H9 (cell line): ENCODE measurements at regions not wholly inside any gene's neighbourhood (a gene's known extent, or its start where the extent isn't known, plus 50 kb on each side); places are given as distances from the start of the nearest gene placed in this dataset.

ENCODE experiments used
- DNase-seq: peaks from one replicate; pipeline ENCODE4 v3.0.0-alpha.2; 2017
- H2AFZ ChIP-seq: one replicate; pipeline ENCODE4 v1.6.1; 2013; ENCODE audit warnings: mild to moderate bottlenecking, low read length, control low read depth, moderate library complexity
- H2AK5ac ChIP-seq: 2 replicates; pipeline ENCODE4 v1.6.1; 2013; ENCODE audit warnings: low read length, control low read depth, mixed read lengths; ENCODE audit not compliant: insufficient read length
- H2BK120ac ChIP-seq: one replicate; pipeline ENCODE4 v1.6.1; 2013; ENCODE audit warnings: low read depth, mild to moderate bottlenecking, low read length, control low read depth, inconsistent platforms; ENCODE audit not compliant: poor library complexity, severe bottlenecking
- H2BK12ac ChIP-seq: 2 replicates; pipeline ENCODE4 v1.6.1; 2013; ENCODE audit warnings: low read length, control low read depth, mixed read lengths, low read depth; ENCODE audit not compliant: insufficient read length
- H2BK15ac ChIP-seq: 2 replicates; pipeline ENCODE4 v1.6.1; 2013; ENCODE audit warnings: low read depth, low read length, control low read depth
- H2BK20ac ChIP-seq: one replicate; pipeline ENCODE4 v1.6.1; 2013; ENCODE audit warnings: low read depth, mild to moderate bottlenecking, low read length, control low read depth, inconsistent platforms; ENCODE audit not compliant: poor library complexity, severe bottlenecking
- H2BK5ac ChIP-seq: 2 replicates; pipeline ENCODE4 v1.6.1; 2013; ENCODE audit warnings: low read length, control low read depth, mixed read lengths; ENCODE audit not compliant: insufficient read length
- H3K14ac ChIP-seq: 2 replicates; pipeline ENCODE4 v1.6.1; 2013; ENCODE audit warnings: low read length, control low read depth; ENCODE audit not compliant: insufficient read depth
- H3K18ac ChIP-seq: 2 replicates; pipeline ENCODE4 v1.6.1; 2013; ENCODE audit warnings: low read depth, mild to moderate bottlenecking, mixed read lengths, low read length, control low read depth; ENCODE audit not compliant: insufficient read length
- H3K23ac ChIP-seq: 2 replicates; pipeline ENCODE4 v1.6.1; 2013; ENCODE audit warnings: low read length, control low read depth, mixed read lengths, low read depth; ENCODE audit not compliant: insufficient read length
- H3K23me2 ChIP-seq: 2 replicates; pipeline ENCODE4 v1.6.1; 2013; ENCODE audit warnings: low read depth, mild to moderate bottlenecking, mixed read lengths, low read length, control low read depth; ENCODE audit not compliant: insufficient read length, poor library complexity, severe bottlenecking
- H3K27ac ChIP-seq: 2 replicates; pipeline ENCODE4 v1.5.1; 2013; ENCODE audit warnings: low read length, control low read depth, mixed read lengths, low read depth; ENCODE audit not compliant: insufficient read length
- H3K27me3 ChIP-seq: 2 replicates; pipeline ENCODE4 v1.6.1; 2013; ENCODE audit warnings: low read length, control low read depth, inconsistent platforms; ENCODE audit not compliant: insufficient read depth
- H3K4ac ChIP-seq: 2 replicates; pipeline ENCODE4 v1.6.1; 2013; ENCODE audit warnings: low read depth, mild to moderate bottlenecking, control low read depth, inconsistent platforms, low read length, moderate library complexity
- H3K4me1 ChIP-seq: 2 replicates; pipeline ENCODE4 v1.6.1; 2013; ENCODE audit warnings: low read length, control low read depth, inconsistent platforms; ENCODE audit not compliant: insufficient read depth
- H3K4me2 ChIP-seq: 2 replicates; pipeline ENCODE4 v1.6.1; 2013; ENCODE audit warnings: low read length, control low read depth, mixed read lengths; ENCODE audit not compliant: insufficient read length, insufficient read depth
- H3K56ac ChIP-seq: 2 replicates; pipeline ENCODE4 v1.6.1; 2013; ENCODE audit warnings: low read depth, mild to moderate bottlenecking, mixed read lengths, low read length, control low read depth; ENCODE audit not compliant: insufficient read length
- H3K79me1 ChIP-seq: 2 replicates; pipeline ENCODE4 v1.6.1; 2013; ENCODE audit warnings: low read depth, mild to moderate bottlenecking, moderate library complexity, low read length, control low read depth, inconsistent platforms; ENCODE audit not compliant: insufficient read depth, poor library complexity, severe bottlenecking
- H3K79me2 ChIP-seq: 2 replicates; pipeline ENCODE4 v1.6.1; 2013; ENCODE audit warnings: low read length, control low read depth, inconsistent platforms; ENCODE audit not compliant: insufficient read depth
- H3K9ac ChIP-seq: 2 replicates; pipeline ENCODE4 v1.6.1; 2013; ENCODE audit warnings: low read length, control low read depth, mixed read lengths; ENCODE audit not compliant: insufficient read length; ENCODE audit errors: extremely low read depth
- H3K9me3 ChIP-seq: one replicate; pipeline ENCODE4 v1.6.1; 2013; ENCODE audit warnings: low read depth, low read length, inconsistent platforms; ENCODE audit not compliant: control insufficient read depth
- H3T11ph ChIP-seq: one replicate; pipeline ENCODE4 v1.6.1; 2013; ENCODE audit warnings: mild to moderate bottlenecking, low read length, control low read depth, inconsistent platforms
- H4K20me1 ChIP-seq: one replicate; pipeline ENCODE4 v1.6.1; 2013; ENCODE audit not compliant: control insufficient read depth, insufficient read length, insufficient read depth
- H4K5ac ChIP-seq: 2 replicates; pipeline ENCODE4 v1.6.1; 2013; ENCODE audit warnings: low read depth, mild to moderate bottlenecking, mixed read lengths, low read length, control low read depth; ENCODE audit not compliant: insufficient read length
- H4K8ac ChIP-seq: replicated peaks from 2 replicates; pipeline ENCODE4 v1.6.1; 2013; ENCODE audit warnings: low read length, control low read depth, mixed read lengths, low read depth; ENCODE audit not compliant: insufficient read length
- H4K91ac ChIP-seq: 2 replicates; pipeline ENCODE4 v1.6.1; 2013; ENCODE audit warnings: low read depth, mild to moderate bottlenecking, moderate library complexity, mixed read lengths, low read length, control low read depth; ENCODE audit not compliant: insufficient read length
- H3K27ac Mint-ChIP-seq, 3 experiments: 2 replicates in 2 of 3; 3 replicates in 1 of 3; pipeline ENCODE4 v1.8.0; 2020 to 2021; ENCODE audit warnings: mixed read lengths in 3 of 3, mild to moderate bottlenecking in 1 of 3, moderate library complexity in 1 of 3
- H3K27me3 Mint-ChIP-seq: 2 replicates; pipeline ENCODE4 v1.8.0; 2021; ENCODE audit warnings: low read depth, mild to moderate bottlenecking, moderate library complexity, mixed read lengths
- H3K36me3 Mint-ChIP-seq, 3 experiments: 2 replicates in 2 of 3; 3 replicates in 1 of 3; pipeline ENCODE4 v1.8.0; 2020 to 2021; ENCODE audit warnings: low read depth in 3 of 3, mixed read lengths in 3 of 3; ENCODE audit not compliant: insufficient read depth in 1 of 3
- H3K4me1 Mint-ChIP-seq, 2 experiments: 2 replicates each; pipeline ENCODE4 v1.8.0; 2020; ENCODE audit warnings: mixed read lengths in 2 of 2
- H3K4me3 Mint-ChIP-seq, 2 experiments: 2 replicates in 1 of 2; 3 replicates in 1 of 2; pipeline ENCODE4 v1.8.0; 2020 to 2021; ENCODE audit warnings: mild to moderate bottlenecking in 2 of 2, mixed read lengths in 2 of 2, moderate library complexity in 1 of 2
- H3K9me3 Mint-ChIP-seq, 2 experiments: 2 replicates in 1 of 2; 3 replicates in 1 of 2; pipeline ENCODE4 v1.8.0; 2020; ENCODE audit warnings: mild to moderate bottlenecking in 2 of 2, mixed read lengths in 2 of 2, moderate library complexity in 1 of 2
- WGBS: extraction: QIAGEN DNeasy Blood & Tissue Kit; methylation state at CpG from one replicate; pipeline ENCODE4 v1.1.7; 2013; ENCODE audit warnings: missing lambda C conversion rate, low lambda C conversion rate, mixed read lengths; ENCODE audit not compliant: insufficient read length; ENCODE audit errors: extremely low coverage; 5-methylcytosine and 5-hydroxymethylcytosine counted together
- TF ChIP-seq, protein P1 (sequence below): fragments of 200-600 bp; sonication (generic); conservative IDR thresholded peaks from 3 replicates; pipeline ENCODE4 v1.8.0; 2021; ENCODE audit warnings: antibody characterized with exemption, mild to moderate bottlenecking

DNA sequence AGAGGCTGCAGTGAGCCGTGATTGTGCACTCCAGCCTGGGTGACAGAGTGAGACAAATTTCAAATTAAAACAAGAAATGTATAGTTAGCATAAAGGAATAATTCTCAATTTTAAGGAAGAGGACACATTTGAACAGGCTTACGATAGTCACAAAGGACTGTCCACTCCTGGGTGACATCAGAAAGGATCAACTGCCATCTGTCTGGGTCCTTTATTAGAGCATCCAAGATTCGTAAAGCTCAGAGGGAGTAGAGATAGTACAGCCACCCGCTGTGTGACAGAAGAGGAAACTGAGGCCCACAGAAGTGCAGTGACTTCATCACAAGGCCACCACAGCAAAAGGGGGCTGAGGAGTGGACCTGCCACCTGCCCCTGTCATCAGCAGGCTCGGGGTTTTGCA, 149.3 kb upstream of the RBPJ start:
- Mint-ChIP-seq H3K27me3 (no peaks in the 10 kb centered on the region), H3K27ac (no peak overlapping the region), H3K9me3 (peaks cover 15% of the 10 kb centered on the region in 2 experiments), H3K4me3 (no peak overlapping the region), H3K4me1 (peaks cover 5 to 11% of the 10 kb centered on the region in 2 experiments; a peak in 3 of 4 replicates), H3K36me3 (peaks cover 0 to 14% (median 8%) of the 10 kb centered on the region in 3 experiments; a peak in 4 of 7 replicates)
- Histone ChIP-seq H2BK20ac (no peak overlapping the region), H3T11ph (no peak overlapping the region), H2AK5ac (no peak overlapping the region), H3K23me2 (no peaks in the 10 kb centered on the region), H2BK120ac (no peak overlapping the region), H4K20me1 (no peaks in the 10 kb centered on the region), H2BK5ac (no peak overlapping the region), H3K14ac (no peak overlapping the region), H3K4me1 (no peaks in the 10 kb centered on the region; the same call in 1 of the 2 replicates), H3K27me3 (no peaks in the 10 kb centered on the region), H3K9me3 (peaks cover 10% of the 10 kb centered on the region), H3K79me1 (no peaks in the 10 kb centered on the region), H3K27ac (no peak overlapping the region), H3K4ac (no peak overlapping the region), H4K91ac (no peak overlapping the region), H3K23ac (no peak overlapping the region), H2BK12ac (no peak overlapping the region), H3K79me2 (no peaks in the 10 kb centered on the region), H4K8ac (no peak overlapping the region), H3K4me2 (no peak overlapping the region), H2BK15ac (no peak overlapping the region), H4K5ac (no peak overlapping the region), H2AFZ (no peak overlapping the region), H3K9ac (no peak overlapping the region), H3K56ac (no peak overlapping the region), H3K18ac (no peak overlapping the region)
- TF ChIP-seq, protein P1, sequence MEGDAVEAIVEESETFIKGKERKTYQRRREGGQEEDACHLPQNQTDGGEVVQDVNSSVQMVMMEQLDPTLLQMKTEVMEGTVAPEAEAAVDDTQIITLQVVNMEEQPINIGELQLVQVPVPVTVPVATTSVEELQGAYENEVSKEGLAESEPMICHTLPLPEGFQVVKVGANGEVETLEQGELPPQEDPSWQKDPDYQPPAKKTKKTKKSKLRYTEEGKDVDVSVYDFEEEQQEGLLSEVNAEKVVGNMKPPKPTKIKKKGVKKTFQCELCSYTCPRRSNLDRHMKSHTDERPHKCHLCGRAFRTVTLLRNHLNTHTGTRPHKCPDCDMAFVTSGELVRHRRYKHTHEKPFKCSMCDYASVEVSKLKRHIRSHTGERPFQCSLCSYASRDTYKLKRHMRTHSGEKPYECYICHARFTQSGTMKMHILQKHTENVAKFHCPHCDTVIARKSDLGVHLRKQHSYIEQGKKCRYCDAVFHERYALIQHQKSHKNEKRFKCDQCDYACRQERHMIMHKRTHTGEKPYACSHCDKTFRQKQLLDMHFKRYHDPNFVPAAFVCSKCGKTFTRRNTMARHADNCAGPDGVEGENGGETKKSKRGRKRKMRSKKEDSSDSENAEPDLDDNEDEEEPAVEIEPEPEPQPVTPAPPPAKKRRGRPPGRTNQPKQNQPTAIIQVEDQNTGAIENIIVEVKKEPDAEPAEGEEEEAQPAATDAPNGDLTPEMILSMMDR, result no peak
- WGBS, result no CpG with 5 or more reads among the region's 5 CpGs
- DNase-seq, result no peak
